ENCODE measurements at regions not wholly inside any gene's neighbourhood (a gene's known extent, or its start where the extent isn't known, plus 50 kb on each side); places are given as distances from the start of the nearest gene placed in this dataset.

- no peak for DNase-seq
These were observed 176.8 kb upstream of the CHRM3 start for GRCh38 chr1:239209591-239209990.

DNA sequence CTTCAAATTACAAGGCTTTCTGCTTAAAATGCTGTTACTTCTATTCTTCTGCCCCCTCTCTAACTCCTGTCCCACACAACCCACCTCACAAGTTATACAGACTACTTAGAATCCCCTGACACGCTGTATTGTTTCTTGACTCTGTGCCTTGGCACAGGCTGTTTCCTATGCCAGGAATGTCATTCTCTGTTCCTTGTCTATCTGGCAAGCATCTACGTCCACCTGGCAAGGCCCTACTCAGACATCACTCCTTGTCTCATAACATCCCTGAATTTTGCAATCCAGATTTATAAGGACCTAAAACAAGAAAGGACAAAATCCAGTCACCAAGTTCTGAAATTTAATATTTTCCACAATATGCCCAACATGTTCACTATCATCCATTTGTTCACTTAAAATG lies 182.0 kb upstream of the CHRM3 start:
- no peak for DNase-seq

DNA sequence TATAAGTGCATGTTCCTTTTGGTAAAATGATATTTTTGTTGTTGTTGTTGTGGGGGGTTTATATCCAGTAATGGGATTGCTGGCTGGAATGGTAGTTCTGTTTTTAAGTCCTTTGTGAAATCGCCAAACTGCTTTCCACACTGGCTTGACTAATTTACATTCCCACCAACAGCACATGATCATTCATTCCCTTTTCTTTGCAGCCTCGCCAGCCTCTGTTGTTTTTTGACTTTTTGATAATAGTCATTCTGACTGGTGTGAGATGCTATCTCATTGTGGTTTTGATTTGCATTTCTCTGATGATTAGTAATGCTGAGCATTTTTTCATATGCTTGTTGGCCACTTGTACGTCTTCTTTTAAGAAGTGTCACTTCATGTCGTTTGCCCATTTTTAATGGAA lies 188.5 kb upstream of the CHRM3 start:
- no peak for DNase-seq

GRCh38 chr1:239189998-239190512 lies 196.3 kb upstream of the CHRM3 start:
- no peak for DNase-seq

GRCh38 chr1:239186487-239186886 lies 199.9 kb upstream of the CHRM3 start:
- no peak for DNase-seq

DNA sequence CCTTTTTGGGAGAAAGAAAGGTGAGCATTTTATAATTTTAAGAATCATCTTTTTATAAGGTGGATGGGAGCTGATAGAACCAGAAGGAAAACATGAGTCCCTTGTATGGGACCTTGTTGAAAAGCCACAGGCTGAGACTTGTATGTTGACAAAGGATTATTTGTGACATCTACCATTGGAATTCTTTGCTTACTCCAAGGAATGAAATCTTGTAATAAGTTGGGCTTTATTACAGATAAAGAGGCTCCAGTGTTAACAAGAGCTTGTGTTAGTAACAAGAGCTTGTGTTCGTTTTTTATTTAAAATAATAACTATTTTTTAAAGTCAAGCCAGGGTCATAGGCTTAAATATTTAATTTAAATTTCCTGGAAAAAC lies 201.1 kb upstream of the CHRM3 start:
- no peak for DNase-seq

GRCh38 chr1:239184561-239185244 lies 201.7 kb upstream of the CHRM3 start:
- no peak for DNase-seq

DNA sequence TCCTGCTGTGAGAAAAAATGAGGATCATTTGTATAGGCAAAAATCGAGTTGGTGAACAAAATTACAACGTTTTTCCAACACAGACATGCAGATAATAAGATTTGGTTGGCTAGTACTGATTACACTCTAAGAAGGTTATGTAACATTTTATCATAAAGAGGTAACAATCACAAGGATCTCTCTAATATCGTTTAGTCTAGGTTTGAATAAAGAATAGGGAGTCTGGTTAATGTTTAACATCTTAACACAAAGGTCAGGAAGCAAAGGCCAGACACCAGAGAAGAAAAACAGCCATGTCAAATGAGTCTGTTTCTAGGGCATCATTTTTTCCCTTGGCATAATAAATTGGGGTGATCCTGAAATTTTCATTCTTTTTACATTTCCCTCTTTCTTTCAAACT lies 207.4 kb upstream of the CHRM3 start:
- no peak for DNase-seq

DNA sequence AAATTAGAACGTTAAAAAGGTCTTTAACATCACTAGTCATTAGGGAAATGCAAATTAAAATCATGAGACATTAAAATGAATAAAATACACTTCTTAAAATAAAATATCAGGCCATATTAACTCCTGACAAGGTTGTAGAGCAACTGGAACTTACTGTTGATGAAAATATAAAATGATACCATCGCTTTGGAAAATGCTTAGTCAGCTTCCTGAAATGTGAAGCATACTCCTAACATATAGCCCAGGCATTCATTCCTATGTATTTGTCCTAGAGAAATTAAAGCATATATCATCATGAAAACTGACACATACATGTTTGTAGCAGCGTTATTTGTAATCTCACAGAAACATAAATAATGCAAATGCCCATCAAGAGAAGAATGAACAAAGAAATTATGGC lies 211.5 kb upstream of the CHRM3 start:
- no peak for DNase-seq

DNA sequence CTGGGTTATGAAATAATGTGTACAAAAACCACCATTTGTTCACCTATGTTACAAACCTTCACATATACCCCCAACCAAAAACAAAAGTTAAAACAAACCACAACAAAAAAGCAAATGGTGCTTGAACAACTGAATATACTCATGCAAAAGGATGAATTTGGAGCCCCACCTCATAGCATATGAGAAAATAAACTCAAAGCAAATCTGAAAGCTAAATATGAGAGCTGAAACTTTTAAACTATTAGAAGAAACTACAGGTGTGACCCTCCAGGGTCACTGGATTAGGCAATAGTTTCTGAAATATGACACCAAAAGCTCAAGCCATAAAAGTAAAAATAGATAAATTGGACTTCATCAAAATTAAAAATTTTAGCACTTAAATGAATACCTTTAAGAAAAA lies 215.5 kb upstream of the CHRM3 start:
- no peak for DNase-seq

DNA sequence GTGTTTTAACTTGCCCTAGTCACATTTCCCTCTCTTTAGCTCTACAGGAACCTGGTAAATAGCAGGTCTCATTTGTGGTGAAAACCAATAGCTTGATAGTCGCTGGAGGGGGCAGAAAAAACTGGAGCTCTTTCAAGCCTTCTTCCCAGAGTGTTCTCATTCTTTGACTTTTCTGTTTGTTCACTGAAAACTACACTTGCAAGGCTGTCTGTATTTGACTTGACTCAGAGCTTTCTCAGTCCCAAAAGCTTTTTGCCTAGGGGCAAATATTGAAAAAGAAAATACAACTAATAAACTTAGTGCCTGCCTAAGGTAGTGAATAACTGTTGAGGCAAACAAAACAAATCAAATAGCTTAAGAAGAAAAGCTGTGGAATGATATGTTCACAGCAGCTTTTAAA lies 217.1 kb upstream of the CHRM3 start:
- DNase-seq: no peak

DNA sequence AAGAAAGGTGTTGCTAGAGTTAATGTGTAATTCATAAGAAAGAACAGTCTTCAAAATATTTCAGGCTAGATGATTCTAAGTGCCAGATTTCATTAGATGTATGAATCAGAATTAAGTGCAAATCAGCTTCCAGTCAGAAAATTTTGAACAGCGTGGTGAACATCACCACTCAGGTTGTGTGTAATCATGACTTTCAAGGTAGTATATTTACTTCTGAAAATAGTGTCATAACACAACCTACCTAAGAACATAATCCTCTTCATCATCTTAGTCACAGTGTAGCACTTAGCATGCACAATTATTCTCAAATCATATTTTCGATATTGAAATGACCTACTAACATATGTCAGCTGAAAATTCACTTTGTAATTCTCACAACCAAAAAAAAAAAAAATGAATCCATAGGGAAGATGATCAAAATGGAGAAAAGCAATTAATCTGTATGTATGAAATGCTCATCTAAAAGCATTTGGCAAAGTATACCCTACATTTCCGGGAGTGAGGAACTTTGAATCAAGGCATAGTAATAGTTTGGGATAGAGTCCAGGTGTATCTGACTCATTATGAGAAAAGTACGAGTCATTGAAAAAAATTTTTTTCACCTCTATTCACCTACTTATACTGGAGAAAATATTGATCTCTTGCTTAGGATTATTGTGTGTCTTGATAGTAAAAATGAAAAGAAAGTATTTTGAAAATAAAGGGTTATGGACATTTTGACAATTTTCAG lies 221.8 kb upstream of the CHRM3 start:
- DNase-seq: no peak

- no peak for DNase-seq
These were observed 230.8 kb upstream of the CHRM3 start for GRCh38 chr1:239155466-239156091.

DNA sequence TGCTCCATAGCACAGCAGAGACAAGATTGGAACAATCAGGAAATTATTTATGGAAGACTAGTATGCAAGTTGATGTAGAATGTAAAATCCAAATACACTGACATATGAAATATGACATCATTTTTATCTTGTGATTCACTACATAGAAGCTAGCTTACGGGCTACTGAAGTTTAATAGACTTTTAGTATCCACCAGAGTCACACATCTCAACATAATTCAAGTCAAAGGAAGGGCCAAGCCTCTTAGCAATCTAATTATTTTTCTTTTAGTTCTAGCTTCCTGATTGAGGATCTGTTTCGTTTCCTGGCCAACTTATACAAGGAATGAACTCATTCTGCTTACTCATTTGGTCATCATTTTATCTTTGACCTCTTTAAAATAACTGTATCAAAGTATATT lies 234.4 kb upstream of the CHRM3 start:
- DNase-seq: no peak

GRCh38 chr1:239140968-239141367 lies 245.4 kb upstream of the CHRM3 start:
- DNase-seq: no peak

DNA sequence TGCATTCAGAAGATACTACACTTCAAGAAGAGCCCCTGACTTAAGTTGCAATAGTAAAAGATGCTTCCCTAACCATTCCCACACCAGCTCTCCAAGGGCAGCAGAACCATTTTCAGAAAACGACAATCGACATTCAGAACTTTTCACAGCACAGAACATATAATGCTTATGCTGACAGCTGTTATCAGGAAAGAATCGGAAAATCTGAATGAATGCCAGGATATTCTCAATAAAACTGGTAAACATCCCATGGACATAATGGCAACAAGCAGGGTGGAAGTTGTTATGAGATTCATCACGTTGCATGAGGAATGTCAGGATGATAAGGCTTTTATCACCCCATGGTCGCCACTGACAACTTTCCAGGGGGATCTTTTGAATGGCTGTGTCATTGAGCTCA lies 246.6 kb upstream of the CHRM3 start:
- DNase-seq: no peak

- no peak for DNase-seq
These were observed 257.8 kb upstream of the CHRM3 start for GRCh38 chr1:239128541-239128940.

DNA sequence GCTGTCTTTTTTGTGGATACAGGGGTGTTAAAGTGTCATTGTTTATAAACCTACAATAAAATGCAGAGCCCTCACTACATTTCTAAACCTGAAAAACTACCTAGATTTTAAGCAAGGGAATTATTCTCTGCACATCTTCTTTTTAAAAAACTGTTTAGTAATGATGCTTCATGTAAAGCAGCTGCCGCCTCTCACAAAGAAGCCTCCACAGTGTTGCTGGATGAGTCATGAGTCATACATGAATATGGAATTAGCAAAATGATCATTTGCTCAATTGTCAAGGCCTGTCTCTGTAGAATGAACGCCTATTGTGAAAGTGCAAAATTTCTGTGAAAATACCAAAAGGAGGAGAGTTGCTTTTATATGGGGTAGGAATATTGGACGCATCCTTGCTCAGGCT lies 259.5 kb upstream of the CHRM3 start:
- DNase-seq: no peak

- no peak for DNase-seq
These were observed 260.5 kb upstream of the CHRM3 start for GRCh38 chr1:239125893-239126292.

DNA sequence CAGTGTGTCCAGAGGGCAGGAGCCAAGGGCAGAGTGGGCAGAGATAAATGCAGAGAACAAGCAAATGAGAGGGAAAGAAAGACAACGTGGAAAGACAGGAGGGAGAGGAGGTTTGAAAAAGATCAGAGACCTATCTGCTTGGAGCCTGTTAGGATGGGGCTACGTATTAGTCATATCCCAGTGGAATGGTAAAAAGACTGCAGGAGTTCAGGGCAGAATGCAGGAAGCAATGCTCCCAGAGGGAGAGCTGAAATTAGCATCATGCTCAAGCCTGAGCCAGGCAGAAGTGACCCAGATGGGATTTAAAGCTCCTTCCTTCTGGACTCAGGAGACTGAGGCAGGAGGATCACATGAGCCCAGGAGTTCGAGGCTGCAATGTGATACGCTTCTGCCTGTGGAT lies 261.3 kb upstream of the CHRM3 start:
- DNase-seq: no peak

- DNase-seq: no peak
These were observed 263.1 kb upstream of the CHRM3 start for GRCh38 chr1:239123260-239123659.

DNA sequence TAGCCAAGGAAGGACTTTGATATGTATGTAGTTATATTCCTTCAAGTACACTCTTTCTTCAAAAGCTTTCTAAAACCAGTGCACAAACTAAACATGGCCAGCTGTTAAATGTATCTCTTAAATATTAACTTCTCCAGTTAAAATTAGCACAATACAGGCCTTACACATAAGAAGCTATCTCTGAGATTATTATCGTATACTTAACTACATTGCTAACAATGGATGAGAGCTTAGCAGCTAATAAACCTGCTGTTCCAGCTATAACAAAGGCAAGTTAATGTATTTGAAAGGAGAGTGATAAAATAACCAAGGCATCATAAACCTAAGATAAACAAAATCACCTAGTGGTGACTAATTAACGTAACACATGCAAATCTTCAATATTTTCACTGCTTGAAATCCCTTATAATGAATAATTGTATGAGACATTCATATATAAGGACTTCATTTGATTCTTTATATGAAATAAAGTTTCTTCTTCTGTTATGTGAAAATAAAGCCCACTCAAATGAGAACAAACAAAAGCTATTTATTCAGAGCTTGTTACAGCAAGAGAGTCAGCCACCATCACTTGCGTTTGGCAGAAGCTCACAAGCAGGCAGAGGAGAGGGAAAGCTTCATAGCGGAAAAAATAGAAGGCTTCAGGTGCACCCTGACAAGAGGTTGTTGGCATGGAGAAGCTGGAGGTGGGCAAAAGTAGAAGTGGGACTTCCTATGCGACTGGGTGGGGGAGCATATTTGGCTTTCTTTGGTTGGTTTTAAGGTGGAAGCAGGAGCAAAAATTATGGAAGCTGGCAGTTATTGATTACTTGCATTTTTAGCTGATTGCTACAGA lies 274.1 kb upstream of the CHRM3 start:
- DNase-seq: no peak

DNA sequence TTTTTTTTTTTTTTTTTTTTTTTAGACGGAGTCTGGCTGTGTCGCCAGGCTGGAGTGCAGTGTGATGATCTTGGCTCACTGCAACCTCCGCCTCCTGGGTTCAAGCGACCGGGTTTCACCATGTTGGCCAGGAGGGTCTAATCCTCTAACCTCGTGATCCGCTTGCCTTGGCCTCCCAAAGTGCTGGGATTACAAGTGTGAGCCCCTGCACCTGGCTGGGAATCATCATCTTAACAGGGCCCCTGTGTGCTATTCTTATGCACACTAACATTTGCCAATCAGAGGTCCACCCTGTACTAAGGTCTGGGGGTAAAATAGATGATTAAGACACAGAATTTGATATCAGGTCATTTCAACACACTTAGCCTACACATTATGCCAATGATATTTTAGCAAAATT lies 278.7 kb upstream of the CHRM3 start:
- DNase-seq: no peak

Measured in GF-D8 (cell line).